ENCODE measurements at regions not wholly inside any gene's neighbourhood (a gene's known extent, or its start where the extent isn't known, plus 50 kb on each side); places are given as distances from the start of the nearest gene placed in this dataset.
"Not testable (repeated sequence)": the region's sequence is repeated elsewhere in the genome, so short reads cannot be mapped to it uniquely, and the experiment has no call there.

GRCh38 chrX:27162496-27162895 is 300.6 kb downstream of the PPP4R3C start:
- TF ChIP-seq CTCF (conservative IDR thresholded peaks at IDR 0.05) = no peak
- no peak overlapping the region for H3K27ac ChIP-seq

- not testable (repeated sequence) for H3K27ac ChIP-seq
Measured at GRCh38 chrX:27156921-27157320, 306.2 kb downstream of the PPP4R3C start.

- no peak for TF ChIP-seq CTCF (conservative IDR thresholded peaks at IDR 0.05)
- H3K27ac ChIP-seq = no peak overlapping the region
Measured at GRCh38 chrX:27136325-27136724, 326.8 kb downstream of the PPP4R3C start.

GRCh38 chrX:27132862-27133261 is 330.3 kb downstream of the PPP4R3C start:
- no peak for TF ChIP-seq CTCF (conservative IDR thresholded peaks at IDR 0.05)
- H3K27ac ChIP-seq = no peak overlapping the region

GRCh38 chrX:27087176-27087575 is 376.0 kb downstream of the PPP4R3C start:
- not testable (repeated sequence) for H3K27ac ChIP-seq

- no peak for TF ChIP-seq CTCF (conservative IDR thresholded peaks at IDR 0.05)
- H3K27ac ChIP-seq = no peak overlapping the region
Measured at GRCh38 chrX:27086237-27086636, 376.9 kb downstream of the PPP4R3C start.

GRCh38 chrX:27085346-27085745 is 377.8 kb downstream of the PPP4R3C start:
- TF ChIP-seq CTCF (conservative IDR thresholded peaks at IDR 0.05) = no peak
- no peak overlapping the region for H3K27ac ChIP-seq

GRCh38 chrX:27078371-27078770 is 384.8 kb downstream of the PPP4R3C start:
- H3K27ac ChIP-seq = no peak overlapping the region
- no peak for TF ChIP-seq CTCF (conservative IDR thresholded peaks at IDR 0.05)

- TF ChIP-seq CTCF (conservative IDR thresholded peaks at IDR 0.05) = no peak
- H3K27ac ChIP-seq = no peak overlapping the region
Measured at GRCh38 chrX:27057883-27058282, 405.3 kb downstream of the PPP4R3C start.

Data from VCaP (cell line).